ENCODE measurements at regions not wholly inside any gene's neighbourhood (a gene's known extent, or its start where the extent isn't known, plus 50 kb on each side); places are given as distances from the start of the nearest gene placed in this dataset.

DNA sequence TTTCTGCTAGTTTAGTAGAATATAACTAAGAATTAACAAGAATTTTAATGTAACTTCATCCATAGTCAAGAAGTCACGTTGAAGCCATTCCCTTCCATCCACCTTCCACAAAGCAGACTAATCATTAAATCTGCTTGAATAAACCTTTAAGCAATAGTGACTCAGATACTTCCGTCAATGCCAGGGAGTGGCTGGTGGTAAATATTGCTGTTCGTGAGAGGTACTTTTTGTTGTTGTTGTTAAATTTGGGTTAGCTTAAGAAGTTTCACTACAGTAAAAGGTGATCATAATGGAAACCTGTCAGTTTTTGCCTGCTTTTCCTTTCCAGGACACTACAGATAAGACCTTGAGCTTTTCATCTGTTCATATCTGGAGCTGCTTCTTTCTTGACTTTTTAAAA is 316.3 kb downstream of the TMA16 start:
- Histone ChIP-seq H3K9me3 (ENCODE audit: insufficient read depth, low read length) (no peaks in the 10 kb centered on the region), H3K36me3 (ENCODE audit: insufficient read depth, insufficient read length, low read length) (no peaks in the 10 kb centered on the region), H3K9ac (ENCODE audit: insufficient read length, low read depth) (no peak overlapping the region), H3K4me1 (ENCODE audit: insufficient read depth, insufficient read length) (no peaks in the 10 kb centered on the region), H3K27me3 (ENCODE audit: insufficient read depth, insufficient read length) (no peaks in the 10 kb centered on the region), H3K4me3 (ENCODE audit: insufficient read length, low read depth) (no peak overlapping the region)
- TF ChIP-seq ZNF274 (IDR thresholded peaks at IDR 0.05; ENCODE audit: low read depth, low read length) (no peak), YY1 (IDR thresholded peaks at IDR 0.05; ENCODE audit: insufficient read depth, insufficient read length) (no peak), SUZ12 (IDR thresholded peaks at IDR 0.05; ENCODE audit: extremely low read depth, insufficient read depth, insufficient read length) (no peak)
- DNase-seq (ENCODE audit: low read depth, low spot score), result no peak

DNA sequence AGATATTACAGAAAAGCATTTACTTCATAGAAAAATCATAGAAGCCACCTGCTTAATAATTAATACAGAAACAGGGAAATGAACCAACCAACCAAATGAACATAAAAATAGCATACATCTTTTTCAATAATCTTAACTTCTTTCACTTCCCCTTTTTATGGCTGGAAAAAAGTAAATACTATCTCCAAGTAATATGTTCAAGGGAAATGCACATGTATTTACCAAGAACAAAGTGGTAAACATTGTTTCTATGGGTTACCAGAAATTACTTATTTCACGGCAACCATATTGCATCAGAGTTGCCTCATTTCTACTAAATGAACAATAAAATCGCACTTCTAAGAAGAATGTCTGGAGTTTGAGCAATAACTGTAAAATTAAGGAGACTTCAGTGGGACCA is 321.3 kb downstream of the TMA16 start:
- no peak overlapping the region for H3K4me3 ChIP-seq (ENCODE audit: insufficient read length, low read depth)
- DNase-seq (ENCODE audit: low read depth, low spot score), result no peak
- H3K4me1 ChIP-seq (ENCODE audit: insufficient read depth, insufficient read length), result no peaks in the 10 kb centered on the region
- no peaks in the 10 kb centered on the region for H3K27me3 ChIP-seq (ENCODE audit: insufficient read depth, insufficient read length)
- TF ChIP-seq YY1 (IDR thresholded peaks at IDR 0.05; ENCODE audit: insufficient read depth, insufficient read length) (no peak), SUZ12 (IDR thresholded peaks at IDR 0.05; ENCODE audit: extremely low read depth, insufficient read depth, insufficient read length) (no peak), ZNF274 (IDR thresholded peaks at IDR 0.05; ENCODE audit: low read depth, low read length) (no peak)
- H3K9me3 ChIP-seq (ENCODE audit: insufficient read depth, low read length), result no peaks in the 10 kb centered on the region
- no peak overlapping the region for H3K9ac ChIP-seq (ENCODE audit: insufficient read length, low read depth)
- no peaks in the 10 kb centered on the region for H3K36me3 ChIP-seq (ENCODE audit: insufficient read depth, insufficient read length, low read length)

DNA sequence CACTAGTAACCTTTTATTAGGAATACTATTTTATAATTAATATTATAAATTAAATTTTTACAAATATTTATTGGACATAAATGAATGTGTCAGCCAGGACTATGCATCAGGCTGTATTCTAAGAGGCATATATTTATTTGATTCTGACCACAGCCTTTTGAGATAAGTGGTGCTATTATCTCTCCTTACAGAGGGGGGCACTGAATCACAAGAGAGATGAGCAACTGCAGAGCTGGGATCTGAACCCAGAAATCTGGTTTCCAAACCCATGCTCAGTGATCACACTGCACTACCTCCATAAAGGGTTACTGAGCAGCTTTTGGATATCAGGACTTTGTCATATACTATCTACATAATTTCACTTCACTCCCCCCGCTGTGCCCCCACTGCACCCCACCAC is 322.0 kb downstream of the TMA16 start:
- no peaks in the 10 kb centered on the region for H3K4me1 ChIP-seq (ENCODE audit: insufficient read depth, insufficient read length)
- H3K9me3 ChIP-seq (ENCODE audit: insufficient read depth, low read length), result no peaks in the 10 kb centered on the region
- no peaks in the 10 kb centered on the region for H3K36me3 ChIP-seq (ENCODE audit: insufficient read depth, insufficient read length, low read length)
- DNase-seq (ENCODE audit: low read depth, low spot score), result no peak
- no peak overlapping the region for H3K4me3 ChIP-seq (ENCODE audit: insufficient read length, low read depth)
- H3K27me3 ChIP-seq (ENCODE audit: insufficient read depth, insufficient read length), result no peaks in the 10 kb centered on the region
- no peak overlapping the region for H3K9ac ChIP-seq (ENCODE audit: insufficient read length, low read depth)
- no peak for TF ChIP-seq ZNF274 (IDR thresholded peaks at IDR 0.05; ENCODE audit: low read depth, low read length)
- TF ChIP-seq YY1 (IDR thresholded peaks at IDR 0.05; ENCODE audit: insufficient read depth, insufficient read length), result no peak
- TF ChIP-seq SUZ12 (IDR thresholded peaks at IDR 0.05; ENCODE audit: extremely low read depth, insufficient read depth, insufficient read length), result no peak

DNA sequence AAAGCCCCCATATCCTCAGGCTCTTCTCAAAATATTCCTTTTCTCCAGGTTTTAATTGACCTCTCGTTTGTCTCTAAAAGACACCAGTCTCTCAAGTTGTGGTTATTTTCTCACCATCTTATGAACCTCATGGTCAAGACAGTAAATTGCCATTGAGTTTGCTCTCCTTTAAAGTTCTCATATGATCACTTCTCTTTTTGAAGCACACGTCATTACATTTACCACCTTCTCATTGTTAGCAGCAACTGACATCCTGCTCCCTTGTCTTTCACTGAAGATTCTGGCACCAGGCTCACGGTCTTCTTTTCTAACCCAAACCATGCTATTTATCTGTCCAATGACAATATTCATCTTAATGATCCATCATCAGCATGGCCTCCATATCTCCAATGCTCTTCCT is 324.2 kb downstream of the TMA16 start:
- Histone ChIP-seq H3K27me3 (ENCODE audit: insufficient read depth, insufficient read length) (no peaks in the 10 kb centered on the region), H3K4me3 (ENCODE audit: insufficient read length, low read depth) (no peak overlapping the region), H3K36me3 (ENCODE audit: insufficient read depth, insufficient read length, low read length) (no peaks in the 10 kb centered on the region), H3K9ac (ENCODE audit: insufficient read length, low read depth) (no peak overlapping the region), H3K4me1 (ENCODE audit: insufficient read depth, insufficient read length) (no peaks in the 10 kb centered on the region), H3K9me3 (ENCODE audit: insufficient read depth, low read length) (no peaks in the 10 kb centered on the region)
- no peak for DNase-seq (ENCODE audit: low read depth, low spot score)
- no peak for TF ChIP-seq SUZ12 (IDR thresholded peaks at IDR 0.05; ENCODE audit: extremely low read depth, insufficient read depth, insufficient read length)

DNA sequence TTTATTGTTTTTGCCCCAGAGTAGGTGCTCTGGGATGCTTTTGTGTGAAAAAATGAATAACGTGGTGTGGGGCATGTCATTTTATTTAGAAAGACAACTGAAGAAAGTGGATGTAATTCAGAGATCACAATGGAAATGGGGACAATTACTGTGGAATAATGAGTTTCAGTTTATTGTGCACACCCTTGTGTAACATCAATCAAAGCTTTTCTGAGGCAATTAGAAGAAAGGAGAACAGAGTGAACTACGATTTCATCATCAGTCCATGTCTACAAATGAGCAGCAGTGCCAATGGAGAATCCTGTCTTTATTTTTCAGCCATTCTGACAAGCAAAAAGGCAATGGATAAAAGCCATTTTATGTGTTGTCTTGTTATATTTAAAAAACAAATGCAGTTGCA is 339.2 kb downstream of the TMA16 start:
- Histone ChIP-seq H3K9me3 (ENCODE audit: insufficient read depth, low read length) (no peaks in the 10 kb centered on the region), H3K4me1 (ENCODE audit: insufficient read depth, insufficient read length) (no peaks in the 10 kb centered on the region), H3K4me3 (ENCODE audit: insufficient read length, low read depth) (no peak overlapping the region), H3K9ac (ENCODE audit: insufficient read length, low read depth) (no peak overlapping the region), H3K27me3 (ENCODE audit: insufficient read depth, insufficient read length) (no peaks in the 10 kb centered on the region), H3K36me3 (ENCODE audit: insufficient read depth, insufficient read length, low read length) (no peaks in the 10 kb centered on the region)
- no peak for DNase-seq (ENCODE audit: low read depth, low spot score)
- TF ChIP-seq ZNF274 (IDR thresholded peaks at IDR 0.05; ENCODE audit: low read depth, low read length) (no peak), YY1 (IDR thresholded peaks at IDR 0.05; ENCODE audit: insufficient read depth, insufficient read length) (no peak), SUZ12 (IDR thresholded peaks at IDR 0.05; ENCODE audit: extremely low read depth, insufficient read depth, insufficient read length) (no peak)

- Histone ChIP-seq H3K36me3 (ENCODE audit: insufficient read depth, insufficient read length, low read length) (no peaks in the 10 kb centered on the region), H3K4me3 (ENCODE audit: insufficient read length, low read depth) (no peak overlapping the region), H3K9me3 (ENCODE audit: insufficient read depth, low read length) (no peaks in the 10 kb centered on the region), H3K9ac (ENCODE audit: insufficient read length, low read depth) (no peak overlapping the region), H3K4me1 (ENCODE audit: insufficient read depth, insufficient read length) (no peaks in the 10 kb centered on the region), H3K27me3 (ENCODE audit: insufficient read depth, insufficient read length) (no peaks in the 10 kb centered on the region)
- TF ChIP-seq SUZ12 (IDR thresholded peaks at IDR 0.05; ENCODE audit: extremely low read depth, insufficient read depth, insufficient read length) (no peak), YY1 (IDR thresholded peaks at IDR 0.05; ENCODE audit: insufficient read depth, insufficient read length) (no peak), ZNF274 (IDR thresholded peaks at IDR 0.05; ENCODE audit: low read depth, low read length) (no peak)
- DNase-seq (ENCODE audit: low read depth, low spot score), result no peak
Measured at GRCh38 chr4:163846008-163846407, 351.5 kb downstream of the TMA16 start.

- Histone ChIP-seq H3K4me1 (ENCODE audit: insufficient read depth, insufficient read length) (no peaks in the 10 kb centered on the region), H3K27me3 (ENCODE audit: insufficient read depth, insufficient read length) (no peaks in the 10 kb centered on the region), H3K36me3 (ENCODE audit: insufficient read depth, insufficient read length, low read length) (no peaks in the 10 kb centered on the region), H3K9ac (ENCODE audit: insufficient read length, low read depth) (no peak overlapping the region), H3K9me3 (ENCODE audit: insufficient read depth, low read length) (no peaks in the 10 kb centered on the region), H3K4me3 (ENCODE audit: insufficient read length, low read depth) (no peak overlapping the region)
- TF ChIP-seq ZNF274 (IDR thresholded peaks at IDR 0.05; ENCODE audit: low read depth, low read length), result no peak
- TF ChIP-seq YY1 (IDR thresholded peaks at IDR 0.05; ENCODE audit: insufficient read depth, insufficient read length), result no peak
- no peak for TF ChIP-seq SUZ12 (IDR thresholded peaks at IDR 0.05; ENCODE audit: extremely low read depth, insufficient read depth, insufficient read length)
- DNase-seq (ENCODE audit: low read depth, low spot score), result no peak
Measured at GRCh38 chr4:163852246-163852645, 357.8 kb downstream of the TMA16 start.

DNA sequence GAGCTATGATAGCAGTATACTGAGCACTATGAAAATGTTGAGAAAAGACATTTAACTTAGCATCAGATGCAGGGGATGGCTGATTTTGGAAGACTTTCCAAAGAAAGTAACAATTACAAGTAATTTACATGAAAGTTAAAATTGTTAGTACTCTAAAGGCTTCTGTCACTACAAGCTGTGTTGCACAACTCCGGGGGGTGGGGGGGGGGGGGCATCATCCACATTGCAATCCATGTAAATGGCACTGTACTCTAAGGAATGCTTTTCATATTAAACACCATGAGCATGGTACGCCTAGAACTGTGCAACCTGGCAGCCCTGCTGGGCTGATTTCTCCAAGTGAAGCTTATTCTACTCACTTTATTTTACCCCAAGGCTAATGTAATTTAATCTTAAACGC is 363.4 kb downstream of the TMA16 start:
- Histone ChIP-seq H3K9me3 (ENCODE audit: insufficient read depth, low read length) (no peaks in the 10 kb centered on the region), H3K36me3 (ENCODE audit: insufficient read depth, insufficient read length, low read length) (no peaks in the 10 kb centered on the region), H3K27me3 (ENCODE audit: insufficient read depth, insufficient read length) (no peaks in the 10 kb centered on the region), H3K4me3 (ENCODE audit: insufficient read length, low read depth) (no peak overlapping the region), H3K9ac (ENCODE audit: insufficient read length, low read depth) (no peak overlapping the region), H3K4me1 (ENCODE audit: insufficient read depth, insufficient read length) (no peaks in the 10 kb centered on the region)
- DNase-seq (ENCODE audit: low read depth, low spot score), result no peak
- TF ChIP-seq ZNF274 (IDR thresholded peaks at IDR 0.05; ENCODE audit: low read depth, low read length) (no peak), SUZ12 (IDR thresholded peaks at IDR 0.05; ENCODE audit: extremely low read depth, insufficient read depth, insufficient read length) (no peak), YY1 (IDR thresholded peaks at IDR 0.05; ENCODE audit: insufficient read depth, insufficient read length) (no peak)

Measured in NT2/D1 (cell line).